SK-N-SH (cell line): ENCODE measurements at regions not wholly inside any gene's neighbourhood (a gene's known extent, or its start where the extent isn't known, plus 50 kb on each side); places are given as distances from the start of the nearest gene placed in this dataset.

ENCODE experiments used
- CTCF ChIA-PET: fragments of 300-600, 350-600 bp; formaldehyde crosslinking; extraction: SDS; loops from one replicate; lab custom pipeline; 2021; lab: Yijun Ruan, JAX
- POLR2A ChIA-PET: fragments of 350-600 bp; sonication (Branson Sonifier 250); formaldehyde crosslinking; extraction: SDS; loops from one replicate; lab custom pipeline; 2020; ENCODE audit warnings: antibody characterized with exemption, inconsistent platforms; lab: Yijun Ruan, JAX
- DNase-seq: peaks from one replicate; pipeline ENCODE4 v3.0.0; 2012
- H2AFZ ChIP-seq: fragments of 200-600 bp; sonication (generic); 2 replicates; pipeline ENCODE4 v1.8.1; 2016; ENCODE audit warnings: antibody characterized with exemption, mild to moderate bottlenecking, low read depth
- H3F3A ChIP-seq: fragments of 200-600 bp; sonication (generic); replicated peaks from 2 replicates; pipeline ENCODE3; 2016; ENCODE audit warnings: antibody characterized with exemption, mild to moderate bottlenecking; ENCODE audit not compliant: insufficient read depth
- H3K27ac ChIP-seq, 2 experiments: fragments of 200-500 bp in 1 of 2; fragments of 200-600 bp in 1 of 2; sonication (Bioruptor generic) in 1 of 2; sonication (generic), shearing (Covaris generic) in 1 of 2; 2 replicates each; pipeline versions ENCODE4 v1.5.1 to v1.6.1; 2014 to 2016; ENCODE audit warnings: low read depth in 2 of 2, inconsistent platforms in 1 of 2, low read length in 1 of 2, mild to moderate bottlenecking in 1 of 2, mixed read lengths in 1 of 2
- H3K27me3 ChIP-seq: fragments of 200-600 bp; sonication (generic), shearing (Covaris generic); 2 replicates; pipeline ENCODE4 v1.6.1; 2016; ENCODE audit warnings: mixed run types; ENCODE audit not compliant: insufficient read depth
- H3K36me3 ChIP-seq, 2 experiments: fragments of 200-500 bp in 1 of 2; fragments of 200-600 bp in 1 of 2; sonication (Bioruptor generic) in 1 of 2; sonication (generic) in 1 of 2; replicated peaks in 1 of 2; 2 replicates each; pipeline versions ENCODE3 to v1.5.1; 2014 to 2016; ENCODE audit warnings: low read length in 1 of 2, mild to moderate bottlenecking in 1 of 2; ENCODE audit not compliant: insufficient read depth in 2 of 2, control insufficient read depth in 1 of 2
- H3K4me1 ChIP-seq, 2 experiments: fragments of 200-500 bp in 1 of 2; fragments of 200-600 bp in 1 of 2; sonication (Bioruptor generic) in 1 of 2; sonication (generic), shearing (Covaris generic) in 1 of 2; 2 replicates each; pipeline versions ENCODE4 v1.5.1 to v1.6.1; 2014 to 2016; ENCODE audit warnings: low read depth in 1 of 2, low read length in 1 of 2, mixed run types in 1 of 2; ENCODE audit not compliant: insufficient read depth in 2 of 2, control insufficient read depth in 1 of 2
- H3K4me2 ChIP-seq: fragments of 200-600 bp; sonication (generic), shearing (Covaris generic); 2 replicates; pipeline ENCODE4 v1.6.1; 2017; ENCODE audit warnings: mixed run types
- H3K4me3 ChIP-seq, 2 experiments: fragments of 200-500 bp in 1 of 2; fragments of 200-600 bp in 1 of 2; sonication (Bioruptor generic) in 1 of 2; sonication (generic), shearing (Covaris generic) in 1 of 2; 2 replicates each; pipeline versions ENCODE4 v1.5.1 to v1.8.1; 2014 to 2016; ENCODE audit warnings: low read depth in 2 of 2, inconsistent platforms in 1 of 2, low read length in 1 of 2, mild to moderate bottlenecking in 1 of 2, mixed read lengths in 1 of 2, moderate library complexity in 1 of 2
- H3K79me2 ChIP-seq: fragments of 200-600 bp; sonication (generic); 2 replicates; pipeline ENCODE4 v1.8.1; 2017; ENCODE audit warnings: mild to moderate bottlenecking; ENCODE audit not compliant: insufficient read depth
- H3K9ac ChIP-seq: fragments of 200-600 bp; sonication (generic); 2 replicates; pipeline ENCODE4 v1.6.1; 2017; ENCODE audit warnings: mixed run types
- H3K9me2 ChIP-seq: fragments of 200-600 bp; sonication (generic); 2 replicates; pipeline ENCODE4 v1.6.1; 2017; ENCODE audit warnings: mixed run types
- H3K9me3 ChIP-seq: fragments of 200-600 bp; sonication (generic); 2 replicates; pipeline ENCODE4 v1.6.1; 2017; ENCODE audit warnings: mixed run types, mild to moderate bottlenecking, moderate library complexity
- H4K20me1 ChIP-seq: fragments of 200-600 bp; sonication (generic); 2 replicates; pipeline ENCODE4 v1.6.1; 2017; ENCODE audit warnings: mild to moderate bottlenecking, mixed run types; ENCODE audit not compliant: insufficient read depth
- CTCF ChIP-seq: fragments of 200-600 bp; sonication (generic); IDR thresholded peaks from 2 replicates; pipeline ENCODE4 v1.6.1; 2017; ENCODE audit warnings: antibody characterized with exemption, mild to moderate bottlenecking, moderate library complexity
- ELF1 ChIP-seq: IDR thresholded peaks from 2 replicates; pipeline ENCODE4 v1.4.0; 2012
- EP300 ChIP-seq, 2 experiments: IDR thresholded peaks; 2 replicates each; pipeline versions ENCODE4 v1.4.0 to v1.6.1; 2012; ENCODE audit warnings: borderline replicate concordance in 1 of 2, low read depth in 1 of 2, low read length in 1 of 2
- FOXJ3 ChIP-seq: sonication (generic); formaldehyde crosslinking; IDR thresholded peaks from 2 replicates; pipeline ENCODE4 v1.5.1; 2020; ENCODE audit warnings: mild to moderate bottlenecking, missing genetic modification reagents
- FOXM1 ChIP-seq: IDR thresholded peaks from 2 replicates; pipeline ENCODE4 v1.4.0; 2012; ENCODE audit warnings: low read depth, mild to moderate bottlenecking
- GABPA ChIP-seq: IDR thresholded peaks from 2 replicates; pipeline ENCODE4 v1.4.0; 2012; ENCODE audit warnings: low read depth, mild to moderate bottlenecking
- IRF3 ChIP-seq: fragments of 150-350 bp; IDR thresholded peaks from 2 replicates; pipeline ENCODE4 v1.6.1; 2016; ENCODE audit warnings: mild to moderate bottlenecking, low read depth, low read length
- JUND ChIP-seq: IDR thresholded peaks from 2 replicates; pipeline ENCODE4 v1.4.0; 2012
- MAX ChIP-seq: IDR thresholded peaks from 2 replicates; pipeline ENCODE4 v1.4.0; 2012; ENCODE audit warnings: low read depth
- MEF2A ChIP-seq: IDR thresholded peaks from 2 replicates; pipeline ENCODE4 v1.4.0; 2012; ENCODE audit warnings: low read depth, borderline replicate concordance
- MXI1 ChIP-seq: IDR thresholded peaks from 2 replicates; pipeline ENCODE4 v1.6.1; 2012; ENCODE audit warnings: mild to moderate bottlenecking, low read depth, low read length, improper control_type of control experiment
- NFIC ChIP-seq: IDR thresholded peaks from 2 replicates; pipeline ENCODE4 v1.4.0; 2012; ENCODE audit warnings: borderline replicate concordance
- PBX3 ChIP-seq: IDR thresholded peaks from 2 replicates; pipeline ENCODE4; 2012
- REST ChIP-seq: IDR thresholded peaks from 2 replicates; pipeline ENCODE4 v1.6.1; 2012; ENCODE audit warnings: mild to moderate bottlenecking, low read depth, low read length, moderate library complexity
- RFX5 ChIP-seq: IDR thresholded peaks from 2 replicates; pipeline ENCODE4 v1.6.1; 2012; ENCODE audit warnings: mild to moderate bottlenecking, improper control_type of control experiment, low read length
- TEAD4 ChIP-seq: IDR thresholded peaks from 2 replicates; pipeline ENCODE4 v1.4.0; 2012; ENCODE audit warnings: mild to moderate bottlenecking, borderline replicate concordance; ENCODE audit not compliant: insufficient read depth
- USF1 ChIP-seq: IDR thresholded peaks from 2 replicates; pipeline ENCODE4 v1.4.0; 2012; ENCODE audit warnings: low read depth, borderline replicate concordance
- USF2 ChIP-seq: fragments of 150-350 bp; IDR thresholded peaks from 2 replicates; pipeline ENCODE4 v1.6.1; 2017; ENCODE audit warnings: antibody characterized with exemption, low read length, low read depth, borderline replicate concordance
- ZBTB33 ChIP-seq: IDR thresholded peaks from 2 replicates; pipeline ENCODE4 v1.4.0; 2012; ENCODE audit warnings: low read depth, borderline replicate concordance
- WGBS: methylation state at CpG from one replicate; pipeline ENCODE4 v1.1.6; 2017; ENCODE audit warnings: low lambda C conversion rate; 5-methylcytosine and 5-hydroxymethylcytosine counted together

- Histone ChIP-seq H3K4me3 (no peak overlapping the region), H3K9ac (no peak overlapping the region), H3K9me2 (no peaks in the 10 kb centered on the region), H3K4me1 (no peaks in the 10 kb centered on the region; a peak in 1 of 4 replicates), H3K9me3 (no peaks in the 10 kb centered on the region), H3K36me3 (no peaks in the 10 kb centered on the region), H4K20me1 (no peaks in the 10 kb centered on the region), H3K79me2 (no peaks in the 10 kb centered on the region), H3K27ac (no peak overlapping the region), H3K4me2 (no peak overlapping the region), H3K27me3 (no peaks in the 10 kb centered on the region), H3F3A (no peaks in the 10 kb centered on the region), H2AFZ (no peak overlapping the region)
- 55% methylated on average over 4 of the region's 4 CpGs for WGBS
- CTCF ChIA-PET, result no interaction called here
- DNase-seq, result no peak
- POLR2A ChIA-PET, result no interaction called here
- no peak for TF ChIP-seq FOXJ3 (CRISPR knock-in tag)
- no peak for TF ChIP-seq MXI1
- TF ChIP-seq FOXM1, result no peak
- TF ChIP-seq PBX3, result no peak
- no peak for TF ChIP-seq ELF1
- TF ChIP-seq TEAD4, result no peak
- no peak for TF ChIP-seq IRF3
- no peak for TF ChIP-seq NFIC
- TF ChIP-seq ZBTB33, result no peak
- TF ChIP-seq REST, result no peak
- TF ChIP-seq USF1, result no peak
- no peak for TF ChIP-seq RFX5
- TF ChIP-seq MEF2A, result no peak
- no peak for TF ChIP-seq MAX
- no peak for TF ChIP-seq JUND
- TF ChIP-seq CTCF, result no peak
- no peak for TF ChIP-seq USF2
- TF ChIP-seq GABPA, result no peak
- TF ChIP-seq EP300 (IDR thresholded peaks at IDR 0.05; ENCODE audit: borderline replicate concordance in 1 of 2, low read depth in 1 of 2, low read length in 1 of 2), result no peak
Measured at GRCh38 chr4:87911252-87911774, 64.2 kb upstream of the SPP1 start.
